ENCODE measurements at regions not wholly inside any gene's neighbourhood (a gene's known extent, or its start where the extent isn't known, plus 50 kb on each side); places are given as distances from the start of the nearest gene placed in this dataset.
A peak's percentile ranks its signal among the peaks of the same experiment; 100 is the strongest.

DNA sequence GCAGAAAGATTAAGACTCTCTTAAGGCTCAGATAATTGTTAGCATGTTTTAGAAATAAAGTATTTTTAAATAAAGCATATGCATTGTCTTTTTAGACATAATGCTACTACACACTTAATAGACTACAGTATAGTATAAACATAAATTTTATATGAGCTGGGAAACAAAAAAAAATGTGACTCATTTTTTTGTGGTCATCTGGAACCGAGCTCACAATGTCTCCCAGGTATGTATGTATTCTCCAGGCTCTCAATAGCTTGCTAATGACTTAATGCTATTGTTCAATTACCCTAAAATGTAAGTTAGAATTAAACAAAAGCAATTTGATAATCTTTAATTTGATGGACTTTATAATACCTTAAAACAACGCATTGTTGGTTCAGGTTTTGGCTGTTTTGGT is 167.2 kb downstream of the NUP35 start:
- DNase-seq = no peak

DNA sequence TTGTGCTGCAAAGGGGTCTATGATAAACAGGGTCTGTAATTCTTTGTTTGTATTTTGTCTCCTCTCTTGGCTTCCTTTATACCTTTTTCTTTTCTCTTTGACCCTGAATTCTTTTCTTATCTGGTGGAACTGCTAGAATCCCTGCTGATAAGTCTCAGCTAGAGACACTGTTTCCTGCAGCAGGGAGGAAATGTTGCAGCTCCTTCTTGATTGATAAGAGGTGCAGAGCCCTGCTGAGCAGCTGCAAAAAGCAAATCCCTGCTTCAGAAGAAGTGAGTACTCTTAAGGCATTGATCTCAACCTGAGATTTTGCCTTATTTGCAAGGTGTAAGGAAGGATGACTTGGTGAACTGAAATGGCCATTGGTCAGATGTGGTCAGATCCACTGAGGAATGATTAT is 167.8 kb downstream of the NUP35 start:
- no peak for DNase-seq

DNA sequence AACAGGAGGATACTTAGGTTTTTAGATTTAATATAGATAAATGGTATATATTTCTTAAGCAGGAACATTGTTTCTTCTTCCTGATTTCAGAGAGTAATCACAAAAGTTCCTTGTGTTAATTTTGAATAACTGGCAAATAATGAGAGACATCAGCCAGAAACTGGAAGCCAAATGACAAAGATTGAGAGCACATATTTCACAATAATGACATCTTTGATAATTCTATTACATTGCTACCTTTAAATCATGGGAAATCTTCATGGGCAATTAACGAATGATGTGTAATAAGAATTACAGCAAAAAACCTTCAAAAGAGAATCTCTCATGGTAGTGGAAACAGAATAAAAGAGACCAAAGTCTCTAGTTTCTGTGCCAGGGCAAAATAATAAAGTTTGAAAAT is 215.1 kb downstream of the NUP35 start:
- no peak for DNase-seq

DNA sequence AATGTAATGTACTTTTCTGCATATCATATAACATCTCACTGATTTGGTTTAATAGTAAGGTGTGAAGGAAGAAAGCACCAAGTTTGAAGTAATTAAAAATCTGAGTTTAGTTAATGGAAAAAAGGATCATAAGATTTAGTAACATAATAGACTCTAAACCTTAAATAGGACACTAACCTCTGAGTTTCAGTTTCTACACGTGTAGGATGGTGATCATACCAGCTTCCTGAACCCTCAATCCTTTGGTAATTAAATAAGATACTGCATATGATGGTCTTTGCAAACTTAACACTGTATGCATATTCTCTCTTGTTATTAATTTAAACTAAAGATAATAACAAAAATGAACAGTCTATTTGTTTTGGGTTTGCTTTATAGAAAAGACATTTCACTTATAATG is 216.8 kb downstream of the NUP35 start:
- no peak for DNase-seq

DNA sequence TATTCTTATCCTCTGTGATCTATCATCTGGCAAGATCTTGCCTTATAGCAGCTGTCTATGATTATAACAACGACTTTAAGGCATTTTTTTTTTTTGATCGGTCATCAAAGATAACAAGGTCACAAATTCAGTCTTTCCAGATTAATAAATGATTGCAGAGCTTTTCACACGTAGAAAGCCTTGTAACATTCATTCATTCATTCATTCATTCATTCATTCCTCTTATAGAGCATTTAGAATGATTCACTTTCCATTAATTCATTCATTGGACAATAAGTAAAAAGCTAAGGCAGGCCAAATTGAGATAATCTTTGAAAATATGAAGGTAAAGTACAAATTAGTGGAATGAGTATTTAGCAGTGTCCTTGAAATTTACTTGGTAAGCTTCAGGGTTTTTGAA is 223.7 kb downstream of the NUP35 start:
- no peak for DNase-seq

DNA sequence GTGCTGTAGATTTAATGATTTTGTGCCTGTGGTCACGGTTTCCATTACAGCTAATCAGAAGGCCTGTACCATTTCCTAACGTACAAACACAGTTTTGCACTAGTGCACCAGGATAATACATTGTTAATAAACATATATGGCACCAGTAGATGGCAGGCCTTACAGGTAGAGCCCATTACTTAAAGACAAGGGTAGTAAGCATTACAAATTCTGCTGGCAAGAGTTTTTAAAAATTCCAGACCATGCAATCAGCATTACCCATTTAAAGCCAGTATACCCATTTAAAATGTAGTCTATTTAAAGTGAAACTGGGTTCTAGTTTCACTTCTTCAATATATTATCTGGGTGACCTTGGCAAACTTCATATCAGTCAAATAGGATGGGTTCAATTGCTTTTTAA is 224.2 kb downstream of the NUP35 start:
- peak; percentile 13 for DNase-seq

DNA sequence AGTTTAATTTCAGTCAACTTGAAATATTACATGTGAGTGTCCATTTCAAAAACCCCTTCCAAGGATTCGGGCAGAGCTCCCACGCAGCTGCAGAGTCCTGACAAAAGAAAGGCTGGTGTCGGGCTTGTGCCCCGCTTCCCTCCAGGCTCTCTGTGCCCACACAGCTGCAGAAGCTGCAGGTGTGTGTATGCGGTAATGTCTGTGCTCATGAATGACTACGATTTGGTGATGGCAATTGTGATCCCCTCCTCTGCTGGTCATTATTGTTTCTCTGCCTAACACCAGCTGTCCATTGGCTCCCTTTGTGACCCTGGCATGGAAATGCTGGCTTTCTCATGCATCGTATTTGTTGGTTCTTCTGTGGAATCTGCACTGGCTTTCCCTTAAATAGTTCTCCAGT is 224.8 kb downstream of the NUP35 start:
- peak; percentile 60 for DNase-seq

DNA sequence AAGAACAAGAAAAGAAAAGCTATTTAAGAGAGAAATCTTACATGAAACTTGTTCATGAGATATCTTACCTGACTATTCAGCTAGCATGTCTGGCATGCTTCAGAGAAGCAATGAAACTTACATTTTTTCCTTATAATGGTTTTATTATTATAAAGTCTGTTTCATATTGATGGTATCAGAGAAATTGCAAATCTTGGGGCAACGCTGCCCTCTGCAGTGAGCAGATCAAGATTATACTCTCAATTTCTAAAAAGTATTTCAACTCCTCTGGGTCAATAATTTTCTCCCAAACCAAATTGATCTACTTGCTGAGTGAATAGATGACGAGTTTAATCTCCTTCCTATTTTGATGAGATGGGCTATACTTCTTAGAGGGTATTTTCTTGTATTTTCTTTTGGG is 235.6 kb downstream of the NUP35 start:
- DNase-seq = no peak

DNA sequence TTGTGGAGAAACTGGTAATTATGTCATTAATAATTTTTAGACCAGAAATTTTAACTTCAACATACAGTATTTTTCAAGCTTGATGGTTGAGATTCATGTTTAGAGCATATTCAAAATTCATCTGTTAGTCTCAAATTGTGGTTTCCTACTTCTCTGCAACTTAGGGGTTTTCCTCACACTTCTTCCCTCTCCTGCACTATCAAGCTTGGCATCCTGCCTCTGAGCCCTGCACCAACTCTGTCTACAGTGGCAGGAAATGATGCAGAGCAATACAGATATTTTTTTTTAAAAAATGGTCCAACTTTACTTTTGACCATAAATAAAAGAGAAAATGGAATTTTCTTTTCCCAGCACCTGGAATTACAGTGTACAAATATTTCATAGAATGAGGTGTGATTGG is 247.3 kb downstream of the NUP35 start:
- DNase-seq = no peak

DNA sequence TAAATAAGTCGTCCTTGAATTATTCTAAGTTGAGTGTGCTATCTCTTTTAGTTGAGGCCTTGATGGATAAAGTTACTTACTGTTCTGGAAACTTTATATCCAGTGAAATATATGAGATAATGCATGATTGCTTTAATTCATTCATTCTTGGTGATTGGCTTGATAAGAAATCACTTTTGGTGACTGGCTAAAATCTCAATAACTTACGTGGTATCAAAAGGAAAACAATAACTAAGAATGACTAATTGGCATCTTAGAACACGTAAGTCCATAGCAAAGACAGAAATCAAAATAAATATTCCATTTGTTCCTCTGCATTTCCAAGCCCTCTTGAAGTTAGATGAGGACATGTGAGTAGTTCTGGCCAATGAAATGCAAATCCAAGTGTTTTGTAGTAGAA is 251.6 kb downstream of the NUP35 start:
- no peak for DNase-seq

DNA sequence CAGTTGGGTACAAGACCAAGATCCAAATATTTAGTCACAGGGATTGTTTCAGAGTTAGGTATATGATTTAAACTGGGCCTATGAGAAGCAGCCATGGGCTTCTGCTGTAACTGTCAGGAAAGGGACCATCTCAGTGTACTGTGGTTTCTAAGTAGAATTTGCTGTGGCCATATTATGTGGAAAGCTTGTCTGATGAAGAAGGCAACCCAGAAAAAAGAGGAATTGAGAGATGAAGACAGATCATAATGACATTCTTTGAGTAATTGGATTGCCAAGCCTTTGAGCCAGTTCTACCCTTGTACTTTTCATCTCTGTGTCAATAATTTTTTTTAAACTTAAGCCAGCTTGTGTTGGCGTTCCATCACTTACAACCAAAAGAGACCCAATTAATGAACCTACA is 259.6 kb downstream of the NUP35 start:
- DNase-seq = no peak

DNA sequence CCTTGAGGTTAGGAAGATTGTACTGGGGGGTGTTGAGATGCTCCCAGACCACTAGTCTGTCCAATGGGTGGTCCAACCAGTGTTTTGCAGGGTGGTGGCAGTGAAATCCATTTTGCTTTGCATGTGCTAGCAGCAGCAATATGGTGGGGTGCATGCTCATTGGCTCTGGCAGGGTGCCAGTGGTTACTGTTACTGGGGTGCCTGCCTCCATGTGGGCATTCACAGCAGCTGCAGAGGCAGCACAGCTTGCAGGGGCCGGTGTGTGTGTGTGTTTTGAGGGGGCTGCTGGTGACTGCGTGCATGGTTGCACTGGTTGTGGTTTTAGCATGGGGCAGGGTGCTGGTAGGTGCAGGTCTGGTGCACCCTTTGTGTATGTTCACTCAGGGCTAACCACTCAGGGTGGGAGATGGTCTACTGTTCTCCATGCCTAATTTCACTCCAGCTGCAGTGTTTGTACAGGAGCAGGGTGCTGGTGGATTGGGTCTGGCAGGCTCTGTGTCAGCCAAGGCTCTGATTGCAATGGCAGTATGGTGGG is 265.4 kb downstream of the NUP35 start:
- DNase-seq = no peak

DNA sequence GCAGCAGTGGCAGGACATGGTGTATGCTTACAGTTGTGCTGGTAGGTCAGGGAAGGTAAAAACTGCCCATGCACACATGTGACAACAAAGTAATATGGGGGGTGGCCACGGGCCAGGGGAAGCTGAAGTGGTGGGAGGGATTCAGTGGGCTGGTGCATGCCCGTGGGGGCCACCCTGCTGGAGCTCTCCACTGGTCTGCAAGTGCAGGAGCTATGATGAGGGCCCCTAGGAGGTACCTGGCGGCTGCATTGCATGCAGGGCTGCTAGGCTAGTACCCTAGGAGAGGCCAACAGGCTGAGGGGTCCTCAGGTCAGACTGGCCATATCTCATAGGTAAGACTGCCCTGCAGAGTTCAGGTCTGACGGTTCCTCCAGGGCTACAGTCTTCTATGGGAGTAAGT is 265.9 kb downstream of the NUP35 start:
- no peak for DNase-seq

DNA sequence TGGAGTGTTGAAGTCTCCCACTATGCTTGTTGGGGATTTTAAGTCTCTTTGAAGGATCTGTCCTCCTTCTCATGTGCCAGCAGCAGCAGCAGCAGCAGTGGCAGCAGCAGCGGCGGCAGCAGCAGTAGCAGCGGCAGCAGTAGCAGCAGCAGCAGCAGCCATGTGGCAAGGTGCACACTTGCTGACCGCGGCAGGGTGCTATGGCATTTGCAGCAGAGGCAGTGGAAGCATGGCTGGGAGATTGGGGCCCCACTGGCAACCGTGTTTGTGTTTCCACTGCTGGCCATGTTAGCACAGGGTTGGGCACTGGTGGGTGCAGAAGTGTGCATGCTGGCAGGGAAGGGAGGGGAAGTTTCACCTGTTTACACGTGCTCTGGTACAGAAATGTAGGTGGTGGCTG is 280.1 kb downstream of the NUP35 start:
- DNase-seq = no peak

DNA sequence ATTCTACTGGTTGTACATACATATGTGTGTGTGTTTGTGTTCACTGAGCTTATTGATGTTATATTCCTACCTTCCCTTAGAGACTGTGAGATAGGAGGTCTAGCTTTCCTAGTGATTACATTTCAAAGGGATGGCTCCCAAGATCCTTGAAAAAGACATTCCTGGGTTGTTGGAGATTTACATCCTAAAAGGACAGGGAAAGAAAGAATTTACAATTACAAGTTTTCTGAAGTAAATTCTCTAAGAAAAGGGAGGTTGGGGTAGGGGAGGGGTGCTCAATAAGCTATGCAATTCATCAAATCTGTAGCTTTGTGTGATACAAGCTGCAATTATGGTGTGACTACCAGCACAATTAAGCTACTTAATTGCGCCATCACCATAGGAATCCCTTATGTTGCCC is 284.3 kb downstream of the NUP35 start:
- no peak for DNase-seq

DNA sequence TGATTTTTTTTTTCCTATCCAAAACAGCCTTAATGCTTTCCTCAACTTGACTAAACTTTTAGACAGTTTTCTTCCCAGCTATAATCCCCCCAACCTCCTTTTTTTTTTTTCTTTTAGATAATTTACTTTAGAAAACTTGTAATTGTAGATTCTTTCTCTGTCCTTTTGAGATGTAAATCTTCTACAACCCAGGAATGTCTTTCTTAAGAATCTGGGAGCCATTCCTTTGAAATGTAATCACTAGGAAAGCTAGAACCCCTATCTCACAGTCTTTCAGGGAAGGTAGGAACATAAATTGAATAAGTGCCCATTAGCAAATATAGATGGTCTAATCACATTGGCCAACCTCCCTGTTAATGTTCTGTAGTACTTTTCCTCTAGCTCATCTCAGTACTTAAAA is 285.4 kb downstream of the NUP35 start:
- DNase-seq = no peak

DNA sequence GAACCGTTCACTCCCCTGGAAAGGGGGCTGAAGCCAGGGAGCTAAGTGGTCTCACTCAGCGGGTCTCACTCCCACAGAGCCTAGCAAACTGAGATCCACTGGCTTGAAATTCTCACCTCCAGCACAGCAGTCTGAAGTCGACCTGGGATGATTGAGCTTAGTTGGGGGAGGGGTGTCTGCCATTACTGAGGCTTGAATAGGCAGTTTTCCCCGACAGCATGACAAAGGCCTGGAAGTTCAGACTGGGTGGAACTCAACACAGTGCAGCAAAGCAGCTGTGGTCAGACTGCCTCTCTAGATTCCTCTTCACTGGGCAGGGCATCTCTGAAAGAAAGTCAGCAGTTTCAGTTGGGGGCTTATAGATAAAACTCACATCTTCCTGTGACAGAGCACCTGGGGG is 292.5 kb downstream of the NUP35 start:
- no peak for DNase-seq

DNA sequence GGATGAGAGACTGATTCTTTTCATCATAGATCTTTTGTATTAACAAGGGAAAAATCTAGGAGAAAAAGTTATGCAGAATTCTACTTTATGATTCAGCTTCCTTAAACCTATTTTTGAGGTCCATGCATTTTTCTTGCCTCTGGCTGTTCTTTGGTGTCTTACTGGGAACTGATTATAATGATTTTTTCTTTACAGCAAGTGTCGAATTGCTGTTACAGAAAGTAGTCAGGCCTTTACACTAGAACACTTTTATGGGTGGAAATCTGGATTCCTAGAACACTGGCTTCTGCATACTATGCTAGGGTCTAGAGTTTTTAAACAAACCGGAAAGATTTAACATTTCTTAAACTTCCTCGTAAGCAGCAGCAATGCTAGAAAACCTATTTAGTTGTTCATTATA is 302.6 kb downstream of the NUP35 start:
- no peak for DNase-seq

DNA sequence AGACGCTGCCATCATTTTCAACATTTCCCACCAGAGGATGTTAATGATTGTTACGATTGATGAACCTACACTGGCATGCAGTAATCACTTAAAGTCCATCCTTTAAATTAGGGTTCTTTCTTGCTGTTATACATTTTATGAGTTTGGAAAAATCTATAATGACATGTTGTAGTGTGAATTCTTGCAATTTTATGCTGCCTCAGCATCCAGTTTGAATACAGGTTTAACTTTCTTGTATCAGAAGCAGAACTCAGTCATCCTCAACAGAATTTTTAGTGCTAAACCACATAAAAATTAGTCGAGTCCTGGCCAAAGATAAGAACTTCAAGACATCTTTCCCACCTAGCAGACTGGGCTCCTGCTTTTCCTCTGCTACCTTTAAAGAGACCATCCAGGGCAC is 303.3 kb downstream of the NUP35 start:
- no peak for DNase-seq

DNA sequence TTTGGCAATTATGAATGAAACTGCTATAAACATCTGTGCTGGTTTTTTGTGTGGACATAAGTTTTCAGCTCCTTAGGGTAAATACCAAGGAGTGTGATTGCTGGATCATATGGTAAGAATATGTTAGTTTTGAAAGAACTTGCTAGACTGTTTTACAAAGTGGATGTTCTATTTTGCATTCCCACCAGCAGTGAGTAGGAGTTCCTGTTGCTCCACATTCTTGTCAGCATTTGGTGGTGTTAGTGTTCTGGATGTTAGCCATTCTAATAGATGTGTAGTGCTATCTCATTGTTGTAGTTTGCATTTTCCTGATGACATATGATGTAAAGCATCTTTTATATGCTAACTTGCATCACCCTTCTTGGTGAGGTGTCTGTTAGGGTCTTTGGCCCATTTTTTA is 304.6 kb downstream of the NUP35 start:
- DNase-seq = no peak

DNA sequence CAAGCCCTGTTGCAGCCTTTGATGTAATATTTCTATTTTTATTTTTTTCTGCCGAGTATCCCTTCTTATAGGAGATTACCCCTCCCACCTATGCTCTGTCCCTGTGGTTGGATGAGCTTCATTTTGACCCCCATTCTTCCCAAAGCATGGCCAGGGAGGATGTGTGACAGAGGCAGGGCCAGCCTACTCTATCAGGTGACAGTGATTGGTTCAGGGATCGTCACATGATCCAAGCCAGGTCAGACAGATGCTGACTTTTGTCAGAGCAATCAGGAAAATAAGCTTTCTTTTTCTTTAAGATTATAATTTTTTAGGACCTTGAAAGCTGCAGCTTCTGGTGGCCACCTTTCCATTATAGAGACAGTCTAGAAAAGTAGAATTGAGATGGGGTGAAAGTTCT is 314.3 kb downstream of the NUP35 start:
- no peak for DNase-seq

DNA sequence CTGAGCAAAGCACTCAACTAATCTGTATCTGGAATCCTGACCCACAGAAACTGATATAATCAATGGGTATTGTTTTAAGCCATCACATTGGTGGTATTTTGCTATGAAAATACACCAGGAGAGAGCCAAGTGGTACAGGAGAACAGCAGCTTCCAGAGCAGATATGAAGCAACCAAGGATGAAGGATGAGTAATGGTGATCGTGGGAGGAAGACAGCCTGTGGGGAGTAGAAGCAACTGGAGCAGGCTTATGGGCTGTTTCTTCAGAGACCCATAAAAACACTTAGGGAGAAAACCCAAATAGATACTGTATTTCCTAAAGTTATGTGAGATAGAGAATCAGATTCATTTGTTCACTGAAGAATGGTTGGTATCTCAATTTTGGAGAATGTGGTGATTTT is 330.8 kb downstream of the NUP35 start:
- DNase-seq = no peak

DNA sequence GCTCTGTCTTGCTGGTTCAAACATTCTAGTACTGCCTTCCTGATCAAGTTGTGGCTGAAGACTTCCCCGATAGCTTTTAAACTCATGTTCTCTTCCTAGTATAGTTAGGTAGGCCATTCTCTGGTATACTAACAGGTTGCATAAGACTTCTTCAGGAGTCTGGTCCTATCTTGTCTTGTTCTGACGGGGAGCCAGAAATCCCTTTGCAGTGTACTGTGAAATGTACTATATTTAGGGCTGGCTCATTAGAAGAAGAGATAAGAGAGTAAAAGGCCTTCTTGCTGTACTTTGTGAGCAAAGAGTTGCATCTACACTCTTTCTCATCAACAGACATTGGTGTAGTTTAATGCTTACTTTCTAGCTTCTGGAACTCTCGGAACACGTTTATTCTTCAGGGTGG is 331.9 kb downstream of the NUP35 start:
- DNase-seq = no peak

DNA sequence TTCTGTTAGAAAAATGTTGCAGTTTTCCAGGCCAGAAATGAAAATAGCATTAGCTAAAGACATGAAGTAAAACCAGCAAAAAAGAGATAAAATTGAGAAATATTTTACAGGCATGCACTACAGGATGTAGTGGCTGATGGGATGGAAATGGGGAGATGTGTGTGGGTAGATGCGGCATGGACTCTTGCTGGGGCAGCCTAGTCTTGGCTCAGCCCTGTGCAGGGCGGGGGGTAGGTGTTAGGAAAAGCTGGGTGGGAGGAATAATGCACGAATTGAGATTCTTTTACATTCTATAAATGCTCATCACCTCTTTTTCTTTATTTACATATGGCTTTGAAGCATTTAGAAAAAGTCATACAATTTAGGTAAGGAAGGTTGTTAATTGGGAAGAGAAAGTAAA is 334.2 kb downstream of the NUP35 start:
- no peak for DNase-seq

DNA sequence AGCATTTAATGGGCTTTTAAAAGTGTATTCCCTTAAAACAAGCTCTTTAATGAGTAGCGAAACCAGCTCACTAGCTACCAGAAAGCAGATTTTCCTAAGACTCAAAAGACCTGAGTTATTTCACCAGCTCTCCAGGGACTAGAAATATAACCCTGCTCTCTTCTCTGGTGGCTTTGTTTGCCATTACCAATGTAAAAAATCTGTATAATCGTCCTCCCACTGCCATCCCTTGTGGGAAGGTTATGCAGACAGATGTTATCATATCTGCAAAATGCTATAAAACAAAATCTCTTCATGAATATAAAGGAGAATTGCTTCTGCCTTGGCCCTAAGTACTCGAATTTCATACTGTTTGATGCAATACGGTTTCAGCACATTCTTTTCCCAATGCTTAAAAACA is 335.2 kb downstream of the NUP35 start:
- no peak for DNase-seq

DNA sequence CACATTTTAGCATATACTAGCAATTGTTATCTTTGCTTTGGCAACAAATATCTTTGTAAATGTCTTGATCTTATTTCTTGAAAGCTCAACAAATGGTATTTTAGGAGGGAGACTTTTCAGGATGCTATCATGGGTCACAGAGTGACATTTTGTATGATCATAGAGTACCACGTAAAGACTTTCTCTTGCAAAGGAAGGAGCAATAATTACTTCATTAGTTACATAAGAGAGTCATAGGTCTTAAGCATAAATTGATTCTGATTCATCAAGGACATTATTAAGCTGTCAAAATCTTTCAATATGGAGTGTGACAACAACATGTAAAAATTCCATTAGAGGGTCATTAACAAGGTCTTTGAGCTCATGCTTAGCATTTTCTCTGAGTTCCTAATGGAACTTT is 339.6 kb downstream of the NUP35 start:
- no peak for DNase-seq
